ENCODE measurements at regions not wholly inside any gene's neighbourhood (a gene's known extent, or its start where the extent isn't known, plus 50 kb on each side); places are given as distances from the start of the nearest gene placed in this dataset.

DNA sequence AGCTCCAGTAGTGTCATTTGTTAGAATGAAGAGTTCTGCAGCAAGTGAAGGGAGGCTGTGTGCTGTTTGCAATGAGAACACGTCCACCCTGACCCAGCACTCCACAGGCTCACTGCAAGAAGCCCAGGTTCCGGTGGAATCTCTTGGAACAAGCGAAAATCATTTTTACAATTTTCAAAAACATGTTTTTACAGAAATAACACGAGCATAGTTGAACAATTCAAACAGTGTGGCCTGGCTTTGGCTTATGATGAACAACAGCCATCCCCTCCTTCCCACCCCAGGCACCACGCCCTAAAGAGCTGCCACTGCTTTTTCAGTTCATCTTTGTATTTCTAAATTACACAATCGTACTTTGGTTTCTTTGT, 59.5 kb upstream of the KY start:
- Histone ChIP-seq H3K4me1 (ENCODE audit: control insufficient read depth in 1 of 2, extremely low read depth in 1 of 2, insufficient read depth in 2 of 2, low read length in 2 of 2) (no peaks in the 10 kb centered on the region), H3K27ac (ENCODE audit: low read length) (no peak overlapping the region), H3K27me3 (replicated peaks in 1 of 2; ENCODE audit: control insufficient read depth in 2 of 2, extremely low read depth in 1 of 2, insufficient read depth in 2 of 2, low read length in 1 of 2) (peaks cover 0 to 2% of the 10 kb centered on the region in 2 experiments), H3K9me3 (no peaks in the 10 kb centered on the region), H3K4me3 (ENCODE audit: control insufficient read depth in 1 of 2, extremely low read depth in 1 of 2, low read length in 1 of 2) (no peak overlapping the region), H3K36me3 (ENCODE audit: control insufficient read depth in 2 of 2, extremely low read depth in 1 of 2, insufficient read depth in 1 of 2, low read length in 1 of 2) (no peaks in the 10 kb centered on the region)
- no peak for DNase-seq
- H3K27me3 Mint-ChIP-seq = peaks cover 0 to 5% of the 10 kb centered on the region in 2 donors
- CTCF ChIA-PET = no interaction called here
- ATAC-seq (replicated peaks in 1 of 4) = no peak
- H3K27ac Mint-ChIP-seq = no peak overlapping the region
- POLR2A ChIA-PET = no interaction called here
- H3K9me3 Mint-ChIP-seq = no peaks in the 10 kb centered on the region
- no peaks in the 10 kb centered on the region for H3K4me1 Mint-ChIP-seq
- WGBS (ENCODE audit: insufficient coverage) = 60% methylated on average over 3 of the region's 6 CpGs
- H3K4me3 Mint-ChIP-seq = no peak overlapping the region
- H3K36me3 Mint-ChIP-seq = no peaks in the 10 kb centered on the region

DNA sequence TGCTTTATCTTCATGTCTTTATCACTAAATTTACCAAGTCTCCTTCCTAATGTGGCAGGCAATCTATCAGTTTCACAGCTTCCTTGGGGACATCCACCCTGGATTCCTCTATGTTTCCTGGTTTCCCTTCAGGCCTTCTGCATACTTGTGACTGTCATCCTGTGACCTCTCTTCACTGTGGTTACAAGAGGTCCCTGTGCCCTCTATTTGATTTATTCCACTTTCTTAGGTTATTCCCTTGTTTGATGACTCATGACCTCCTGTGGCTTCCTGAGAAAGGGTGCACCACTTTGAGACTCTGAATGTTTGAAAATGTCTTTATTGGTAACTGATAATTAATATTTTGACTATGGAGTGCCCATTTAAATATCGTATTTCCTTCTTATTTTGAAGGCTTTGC, 60.5 kb upstream of the KY start:
- H3K4me3 Mint-ChIP-seq = no peak overlapping the region
- DNase-seq (no peak), ATAC-seq (replicated peaks in 1 of 4) (no peak)
- H3K36me3 Mint-ChIP-seq = no peaks in the 10 kb centered on the region
- CTCF ChIA-PET = no interaction called here
- no CpG with 5 or more reads among the region's 1 CpG for WGBS (ENCODE audit: insufficient coverage)
- Histone ChIP-seq H3K27ac (ENCODE audit: low read length) (no peak overlapping the region), H3K27me3 (replicated peaks in 1 of 2; ENCODE audit: control insufficient read depth in 2 of 2, extremely low read depth in 1 of 2, insufficient read depth in 2 of 2, low read length in 1 of 2) (peaks cover 0 to 2% of the 10 kb centered on the region in 2 experiments), H3K9me3 (no peaks in the 10 kb centered on the region), H3K4me1 (ENCODE audit: control insufficient read depth in 1 of 2, extremely low read depth in 1 of 2, insufficient read depth in 2 of 2, low read length in 2 of 2) (no peaks in the 10 kb centered on the region), H3K36me3 (ENCODE audit: control insufficient read depth in 2 of 2, extremely low read depth in 1 of 2, insufficient read depth in 1 of 2, low read length in 1 of 2) (no peaks in the 10 kb centered on the region), H3K4me3 (ENCODE audit: control insufficient read depth in 1 of 2, extremely low read depth in 1 of 2, low read length in 1 of 2) (no peak overlapping the region)
- peaks cover 0 to 8% of the 10 kb centered on the region in 2 donors for H3K27me3 Mint-ChIP-seq
- H3K9me3 Mint-ChIP-seq = no peaks in the 10 kb centered on the region
- no peak overlapping the region for H3K27ac Mint-ChIP-seq
- POLR2A ChIA-PET = no interaction called here
- no peaks in the 10 kb centered on the region for H3K4me1 Mint-ChIP-seq

DNA sequence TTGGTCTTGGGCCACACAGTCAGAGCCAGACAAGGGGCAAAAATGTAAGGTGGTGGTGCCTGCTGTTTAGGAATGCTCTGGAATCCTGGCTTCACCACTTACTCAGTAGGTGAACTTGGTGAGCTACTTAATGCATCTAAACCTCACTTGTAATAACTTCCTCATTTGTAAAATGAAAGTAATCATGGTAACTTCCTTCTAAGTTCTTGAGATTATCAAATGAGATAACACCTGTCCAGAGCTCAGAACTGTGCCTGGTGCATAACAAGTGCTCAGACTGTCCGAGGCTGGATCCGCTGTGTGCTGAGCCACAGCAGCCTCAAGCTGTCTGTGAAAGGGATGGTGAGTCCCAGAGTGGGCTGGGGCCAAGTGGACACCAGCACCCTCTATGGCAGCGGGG, 62.8 kb upstream of the KY start:
- WGBS (ENCODE audit: insufficient coverage) = 100% methylated on average over 1 of the region's 3 CpGs
- CTCF ChIA-PET = no interaction called here
- no peak overlapping the region for H3K4me3 ChIP-seq (ENCODE audit: control insufficient read depth in 1 of 2, extremely low read depth in 1 of 2, low read length in 1 of 2)
- H3K27ac ChIP-seq (ENCODE audit: low read length) = no peak overlapping the region
- DNase-seq (no peak), ATAC-seq (replicated peaks in 1 of 4) (no peak)
- H3K4me3 Mint-ChIP-seq = no peak overlapping the region
- no peak overlapping the region for H3K27ac Mint-ChIP-seq
- H3K9me3 ChIP-seq = no peaks in the 10 kb centered on the region
- POLR2A ChIA-PET = no interaction called here
- H3K36me3 Mint-ChIP-seq = no peaks in the 10 kb centered on the region
- H3K4me1 ChIP-seq (ENCODE audit: control insufficient read depth in 1 of 2, extremely low read depth in 1 of 2, insufficient read depth in 2 of 2, low read length in 2 of 2) = no peaks in the 10 kb centered on the region
- peaks cover 7 to 8% of the 10 kb centered on the region in 2 donors for H3K27me3 Mint-ChIP-seq
- H3K27me3 ChIP-seq (replicated peaks in 1 of 2; ENCODE audit: control insufficient read depth in 2 of 2, extremely low read depth in 1 of 2, insufficient read depth in 2 of 2, low read length in 1 of 2) = peaks cover 0 to 2% of the 10 kb centered on the region in 2 experiments
- no peaks in the 10 kb centered on the region for H3K36me3 ChIP-seq (ENCODE audit: control insufficient read depth in 2 of 2, extremely low read depth in 1 of 2, insufficient read depth in 1 of 2, low read length in 1 of 2)
- no peaks in the 10 kb centered on the region for H3K9me3 Mint-ChIP-seq
- no peaks in the 10 kb centered on the region for H3K4me1 Mint-ChIP-seq

DNA sequence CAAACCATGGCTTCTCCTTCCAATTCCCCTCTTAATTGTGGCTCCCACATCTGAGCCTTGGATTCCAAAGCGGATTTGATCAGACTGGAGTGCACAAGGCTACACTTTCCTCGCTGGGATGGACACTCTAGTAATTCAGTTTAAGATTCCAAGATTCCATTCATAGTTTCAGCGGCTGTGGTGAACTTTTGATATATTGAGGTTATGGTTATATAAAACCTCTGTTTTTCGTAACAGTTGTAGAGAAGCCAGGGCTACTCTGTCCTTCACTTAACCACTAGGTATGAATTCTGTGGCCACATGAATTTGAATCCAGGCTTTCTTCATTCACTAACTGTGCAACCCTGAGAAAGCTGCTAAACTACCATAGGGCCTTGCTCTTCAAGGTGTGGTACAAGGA, 67.9 kb upstream of the KY start:
- Histone ChIP-seq H3K36me3 (ENCODE audit: control insufficient read depth in 2 of 2, extremely low read depth in 1 of 2, insufficient read depth in 1 of 2, low read length in 1 of 2) (no peaks in the 10 kb centered on the region), H3K4me3 (ENCODE audit: control insufficient read depth in 1 of 2, extremely low read depth in 1 of 2, low read length in 1 of 2) (no peak overlapping the region), H3K9me3 (no peaks in the 10 kb centered on the region), H3K27me3 (replicated peaks in 1 of 2; ENCODE audit: control insufficient read depth in 2 of 2, extremely low read depth in 1 of 2, insufficient read depth in 2 of 2, low read length in 1 of 2) (peaks cover 0 to 2% of the 10 kb centered on the region in 2 experiments), H3K27ac (ENCODE audit: low read length) (no peak overlapping the region), H3K4me1 (ENCODE audit: control insufficient read depth in 1 of 2, extremely low read depth in 1 of 2, insufficient read depth in 2 of 2, low read length in 2 of 2) (no peaks in the 10 kb centered on the region)
- no peak overlapping the region for H3K4me3 Mint-ChIP-seq
- no peaks in the 10 kb centered on the region for H3K36me3 Mint-ChIP-seq
- DNase-seq = no peak
- no CpG with 5 or more reads among the region's 4 CpGs for WGBS (ENCODE audit: insufficient coverage)
- H3K27ac Mint-ChIP-seq = no peak overlapping the region
- CTCF ChIA-PET = no interaction called here
- H3K4me1 Mint-ChIP-seq = no peaks in the 10 kb centered on the region
- no peak for ATAC-seq (replicated peaks in 1 of 4)
- no peaks in the 10 kb centered on the region for H3K9me3 Mint-ChIP-seq
- POLR2A ChIA-PET = interaction anchor here in 1 of 2 donors (0.6 kb wide), 1 partner anchor 30 kb away, joined by 3 read pairs; no protein-coding TSS in a partner anchor
- peaks cover 8 to 19% of the 10 kb centered on the region in 2 donors for H3K27me3 Mint-ChIP-seq

DNA sequence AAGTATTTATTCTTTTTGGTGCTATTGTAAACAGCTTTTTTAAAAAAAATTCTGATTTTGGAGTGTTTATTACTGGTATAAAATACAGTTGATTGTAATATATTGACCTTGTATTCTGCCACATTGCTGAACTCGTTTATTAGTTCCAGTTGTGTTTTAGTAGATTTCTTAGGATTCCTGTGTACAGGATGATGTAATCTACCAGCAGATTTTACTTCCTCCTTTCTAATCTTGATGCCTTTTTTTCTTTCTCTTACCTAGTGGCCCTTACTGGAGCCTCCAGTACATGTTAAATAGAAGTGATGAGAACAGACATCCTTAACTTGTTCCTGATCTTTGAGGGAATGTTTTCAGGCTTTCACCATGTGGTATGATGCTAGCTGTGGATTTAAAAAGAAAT, 70.4 kb upstream of the KY start:
- DNase-seq = no peak
- no peak for ATAC-seq (replicated peaks in 1 of 4)
- peaks cover 3 to 22% of the 10 kb centered on the region in 2 donors for H3K27me3 Mint-ChIP-seq
- H3K4me3 Mint-ChIP-seq = no peak overlapping the region
- Histone ChIP-seq H3K36me3 (ENCODE audit: control insufficient read depth in 2 of 2, extremely low read depth in 1 of 2, insufficient read depth in 1 of 2, low read length in 1 of 2) (no peaks in the 10 kb centered on the region), H3K9me3 (no peaks in the 10 kb centered on the region), H3K27ac (ENCODE audit: low read length) (no peak overlapping the region), H3K4me3 (ENCODE audit: control insufficient read depth in 1 of 2, extremely low read depth in 1 of 2, low read length in 1 of 2) (no peak overlapping the region), H3K27me3 (replicated peaks in 1 of 2; ENCODE audit: control insufficient read depth in 2 of 2, extremely low read depth in 1 of 2, insufficient read depth in 2 of 2, low read length in 1 of 2) (peaks cover 0 to 4% of the 10 kb centered on the region in 2 experiments), H3K4me1 (ENCODE audit: control insufficient read depth in 1 of 2, extremely low read depth in 1 of 2, insufficient read depth in 2 of 2, low read length in 2 of 2) (no peaks in the 10 kb centered on the region)
- no peak overlapping the region for H3K27ac Mint-ChIP-seq
- no peaks in the 10 kb centered on the region for H3K9me3 Mint-ChIP-seq
- no peaks in the 10 kb centered on the region for H3K4me1 Mint-ChIP-seq
- POLR2A ChIA-PET = no interaction called here
- no peaks in the 10 kb centered on the region for H3K36me3 Mint-ChIP-seq
- no CpG with 5 or more reads among the region's 1 CpG for WGBS (ENCODE audit: insufficient coverage)
- CTCF ChIA-PET = no interaction called here

DNA sequence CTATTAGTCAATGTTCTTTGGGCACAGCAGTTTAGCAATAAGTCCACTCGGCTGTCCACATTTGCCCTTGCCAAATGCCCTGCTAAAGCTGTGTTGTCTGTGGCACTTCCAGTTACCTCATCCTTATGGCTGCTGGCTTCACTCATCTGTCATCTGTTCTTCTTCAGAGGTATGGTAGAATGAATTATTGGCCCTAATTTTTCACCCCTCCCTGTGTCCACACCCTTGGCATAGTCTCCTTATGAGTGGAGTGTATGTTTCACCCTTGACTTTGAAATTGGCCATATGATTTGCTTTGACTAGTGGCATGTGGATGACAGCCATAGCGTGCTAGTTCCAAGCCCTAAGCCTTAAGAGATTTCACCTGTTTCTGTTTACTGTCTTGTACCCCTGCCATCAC, 72.1 kb upstream of the EPHB1 start:
- Mint-ChIP-seq H3K36me3 (no peaks in the 10 kb centered on the region), H3K27ac (no peak overlapping the region)
- CTCF ChIA-PET = no interaction called here

DNA sequence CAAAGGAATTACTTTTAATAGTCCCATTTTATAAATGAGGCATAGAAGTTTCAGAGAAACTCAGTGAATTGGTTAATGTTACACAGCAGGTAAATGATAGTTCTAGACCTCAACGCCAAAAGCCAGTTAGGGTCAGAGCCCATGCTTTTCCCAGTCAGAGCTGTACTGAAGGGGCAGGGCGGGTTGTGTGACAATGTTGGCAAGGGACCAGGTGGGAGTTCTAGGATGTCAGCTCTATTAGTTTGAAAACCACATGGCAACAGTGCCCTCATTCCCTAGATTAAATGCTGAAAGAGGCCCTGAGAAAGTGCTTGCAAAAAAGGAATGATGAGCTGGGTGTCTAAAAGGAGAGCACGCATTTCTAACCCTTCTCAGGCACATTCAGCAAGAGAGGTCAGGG, 65.4 kb upstream of the EPHB1 start:
- Mint-ChIP-seq H3K9me3 (no peaks in the 10 kb centered on the region), H3K27me3 (peaks cover 13 to 26% of the 10 kb centered on the region in 2 donors), H3K4me3 (no peak overlapping the region), H3K36me3 (no peaks in the 10 kb centered on the region), H3K4me1 (no peaks in the 10 kb centered on the region), H3K27ac (no peak overlapping the region)
- Histone ChIP-seq H3K4me1 (ENCODE audit: control insufficient read depth in 1 of 2, extremely low read depth in 1 of 2, insufficient read depth in 2 of 2, low read length in 2 of 2) (no peaks in the 10 kb centered on the region), H3K4me3 (ENCODE audit: control insufficient read depth in 1 of 2, extremely low read depth in 1 of 2, low read length in 1 of 2) (no peak overlapping the region), H3K9me3 (no peaks in the 10 kb centered on the region), H3K27me3 (replicated peaks in 1 of 2; ENCODE audit: control insufficient read depth in 2 of 2, extremely low read depth in 1 of 2, insufficient read depth in 2 of 2, low read length in 1 of 2) (peaks cover 0 to 8% of the 10 kb centered on the region in 2 experiments), H3K27ac (ENCODE audit: low read length) (no peak overlapping the region), H3K36me3 (ENCODE audit: control insufficient read depth in 2 of 2, extremely low read depth in 1 of 2, insufficient read depth in 1 of 2, low read length in 1 of 2) (no peaks in the 10 kb centered on the region)
- ATAC-seq (replicated peaks in 1 of 4) (no peak), DNase-seq (no peak)
- ChIA-PET CTCF (no interaction called here), POLR2A (no interaction called here)
- WGBS (ENCODE audit: insufficient coverage) = 74% methylated on average over 2 of the region's 3 CpGs

More for the DNA sequence above, 72.1 kb upstream of the EPHB1 start:
- H3K27me3 Mint-ChIP-seq = peaks cover 8 to 32% of the 10 kb centered on the region in 2 donors
- POLR2A ChIA-PET = no interaction called here
- no peak overlapping the region for H3K4me3 ChIP-seq (ENCODE audit: control insufficient read depth in 1 of 2, extremely low read depth in 1 of 2, low read length in 1 of 2)
- H3K9me3 ChIP-seq = no peaks in the 10 kb centered on the region
- WGBS (ENCODE audit: insufficient coverage) = 88% methylated on average over 1 of the region's 2 CpGs
- H3K4me1 Mint-ChIP-seq = no peaks in the 10 kb centered on the region
- DNase-seq (no peak), ATAC-seq (replicated peaks in 1 of 4) (no peak)
- H3K27ac ChIP-seq (ENCODE audit: low read length) = no peak overlapping the region
- H3K4me3 Mint-ChIP-seq = no peak overlapping the region
- no peaks in the 10 kb centered on the region for H3K36me3 ChIP-seq (ENCODE audit: control insufficient read depth in 2 of 2, extremely low read depth in 1 of 2, insufficient read depth in 1 of 2, low read length in 1 of 2)
- no peaks in the 10 kb centered on the region for H3K4me1 ChIP-seq (ENCODE audit: control insufficient read depth in 1 of 2, extremely low read depth in 1 of 2, insufficient read depth in 2 of 2, low read length in 2 of 2)
- peaks cover 0 to 8% of the 10 kb centered on the region in 2 experiments for H3K27me3 ChIP-seq (replicated peaks in 1 of 2; ENCODE audit: control insufficient read depth in 2 of 2, extremely low read depth in 1 of 2, insufficient read depth in 2 of 2, low read length in 1 of 2)
- H3K9me3 Mint-ChIP-seq = no peaks in the 10 kb centered on the region
